HCT116 (cell line): ENCODE measurements at regions not wholly inside any gene's neighbourhood (a gene's known extent, or its start where the extent isn't known, plus 50 kb on each side); places are given as distances from the start of the nearest gene placed in this dataset.

Experiments
- ATAC-seq: fragments of 200-7000 bp; cut with Tn5 transposase; 2 replicates; pipeline ENCODE4 v1.9.1; 2020; ENCODE audit warnings: mild to moderate bottlenecking, moderate library complexity
- BruUV-seq: library from RNA; stranded (reverse); fragments of 400-500 nt; replicated peaks from 2 replicates; lab custom pipeline; 2021; lab: Mats Ljungman, UMichigan
- CTCF ChIA-PET: fragments of 300-600 bp; sonication (Branson Sonifier 250); formaldehyde crosslinking; loops from one replicate; lab custom pipeline; 2021; ENCODE audit warnings: antibody characterized with exemption; lab: Charles Lee
- POLR2A ChIA-PET: fragments of 300-600, 350-600 bp; sonication (Branson Sonifier 250); formaldehyde crosslinking; loops from one replicate; lab custom pipeline; 2021; ENCODE audit warnings: antibody characterized with exemption; lab: Charles Lee
- RAD21 ChIA-PET, 2 experiments: fragments of 300-600 bp; sonication (Branson Sonifier 250); formaldehyde crosslinking; loops; one replicate each; lab custom pipeline; 2023; ENCODE audit warnings: low total read pairs in 2 of 2; ENCODE audit not compliant: uncharacterized antibody in 2 of 2, unreplicated experiment in 2 of 2, low non-redundant PET in 1 of 2; lab: Charles Lee
- DNase-seq: peaks from one replicate; pipeline ENCODE4 v3.0.0-alpha.2; 2010; ENCODE audit warnings: low read depth, low spot score
- H2AFZ ChIP-seq: fragments of 200-600 bp; shearing (Covaris generic), sonication (generic); 2 replicates; pipeline ENCODE4 v1.6.1; 2017; ENCODE audit warnings: low read depth, mixed run types, mixed read lengths, antibody characterized with exemption, low read length; ENCODE audit not compliant: poor library complexity, severe bottlenecking
- H3K27ac ChIP-seq: 2 replicates; pipeline ENCODE4 v1.5.1; 2012; ENCODE audit warnings: low read depth, low read length
- H3K27me3 ChIP-seq: fragments of 200-600 bp; sonication (generic); 2 replicates; pipeline ENCODE4 v1.6.1; 2016; ENCODE audit warnings: mixed run types, low read length, mixed read lengths; ENCODE audit not compliant: insufficient read depth
- H3K36me3 ChIP-seq, 2 experiments: fragments of 200-500 bp in 1 of 2; fragments of 200-600 bp in 1 of 2; sonication (Bioruptor generic) in 1 of 2; sonication (generic) in 1 of 2; 2 replicates each; pipeline versions ENCODE4 v1.5.1 to v1.6.1; 2014 to 2016; ENCODE audit warnings: low read length in 2 of 2, inconsistent platforms in 1 of 2, mixed read lengths in 1 of 2, mixed run types in 1 of 2; ENCODE audit not compliant: insufficient read depth in 2 of 2, control insufficient read depth in 1 of 2
- H3K4me1 ChIP-seq, 2 experiments: fragments of 200-600 bp in 1 of 2; sonication (generic) in 1 of 2; 2 replicates each; pipeline versions ENCODE4 v1.5.1 to v1.6.1; 2012 to 2017; ENCODE audit warnings: low read length in 2 of 2, inconsistent platforms in 1 of 2, mild to moderate bottlenecking in 1 of 2, mixed read lengths in 1 of 2, mixed run types in 1 of 2, moderate library complexity in 1 of 2; ENCODE audit not compliant: insufficient read depth in 2 of 2, control insufficient read depth in 1 of 2
- H3K4me2 ChIP-seq: fragments of 200-600 bp; sonication (generic); 2 replicates; pipeline ENCODE4 v1.6.1; 2017; ENCODE audit warnings: mixed run types, low read length, mixed read lengths
- H3K4me3 ChIP-seq, 2 experiments: fragments of 200-600 bp in 1 of 2; sonication (generic) in 1 of 2; replicated peaks in 1 of 2; 2 replicates each; pipeline ENCODE4 v1.5.1; 2011 to 2016; ENCODE audit warnings: low read length in 2 of 2, control low read depth in 1 of 2, low read depth in 1 of 2, mild to moderate bottlenecking in 1 of 2, mixed read lengths in 1 of 2, mixed run types in 1 of 2
- H3K79me2 ChIP-seq: fragments of 200-600 bp; sonication (generic); 2 replicates; pipeline ENCODE4 v1.6.1; 2017; ENCODE audit warnings: mild to moderate bottlenecking, mixed run types, low read length, moderate library complexity, mixed read lengths; ENCODE audit not compliant: insufficient read depth
- H3K9ac ChIP-seq: fragments of 200-600 bp; sonication (generic); 2 replicates; pipeline ENCODE4 v1.6.1; 2016; ENCODE audit warnings: low read length, mixed read lengths
- H3K9me2 ChIP-seq: fragments of 200-600 bp; sonication (generic), shearing (Covaris generic); 2 replicates; pipeline ENCODE4 v1.6.1; 2017; ENCODE audit warnings: mixed run types, mild to moderate bottlenecking, moderate library complexity; ENCODE audit not compliant: insufficient read depth
- H3K9me3 ChIP-seq, 2 experiments: fragments of 200-500 bp in 1 of 2; fragments of 200-600 bp in 1 of 2; sonication (Bioruptor generic) in 1 of 2; sonication (generic) in 1 of 2; 2 replicates each; pipeline ENCODE4 v1.6.1; 2014 to 2017; ENCODE audit warnings: low read length in 2 of 2, mixed read lengths in 2 of 2, inconsistent platforms in 1 of 2, low read depth in 1 of 2, mild to moderate bottlenecking in 1 of 2, mixed run types in 1 of 2, moderate library complexity in 1 of 2; ENCODE audit not compliant: control insufficient read depth in 1 of 2, insufficient read depth in 1 of 2
- H4K20me1 ChIP-seq: fragments of 200-600 bp; sonication (generic), shearing (Covaris generic); 2 replicates; pipeline ENCODE4 v1.6.1; 2017; ENCODE audit warnings: mixed run types, mild to moderate bottlenecking, moderate library complexity; ENCODE audit not compliant: insufficient read depth
- CBX3 ChIP-seq: IDR thresholded peaks from 2 replicates; pipeline ENCODE4 v1.6.1; 2012; ENCODE audit warnings: low read depth
- EZH2 ChIP-seq: fragments of 200-600 bp; sonication (generic); IDR thresholded peaks from 2 replicates; pipeline ENCODE4 v1.6.1; 2017; ENCODE audit warnings: antibody characterized with exemption, mixed run types
- FOSL1 ChIP-seq: IDR thresholded peaks from 2 replicates; pipeline ENCODE4 v1.6.1; 2012; ENCODE audit warnings: low read depth
- POLR2A ChIP-seq: IDR thresholded peaks from 2 replicates; pipeline ENCODE4 v1.7.0; 2011; ENCODE audit warnings: borderline replicate concordance; ENCODE audit not compliant: insufficient read depth, insufficient read length; ENCODE audit errors: extremely low read depth
- SIN3A ChIP-seq: IDR thresholded peaks from 2 replicates; pipeline ENCODE4 v1.6.1; 2012; ENCODE audit warnings: low read depth
- SP1 ChIP-seq: IDR thresholded peaks from 2 replicates; pipeline ENCODE4 v1.6.1; 2012; ENCODE audit warnings: low read depth
- SRF ChIP-seq: IDR thresholded peaks from 2 replicates; pipeline ENCODE4 v1.6.1; 2012; ENCODE audit warnings: low read depth
- ZFX ChIP-seq: fragments of 450-650 bp; IDR thresholded peaks from 2 replicates; pipeline ENCODE4 v1.6.1; 2017
- intact Hi-C: fragments of 100-400 bp; cut with micrococcal nuclease; formaldehyde crosslinking; loops from 2 replicates; pipeline ENCODE4 v1.10.0; 2022
- TF ChIP-seq, protein P1 (sequence below), 3 experiments: fragments of 200-600 bp in 1 of 3; sonication (generic) in 1 of 3; IDR thresholded peaks in 2 of 3; conservative IDR thresholded peaks in 1 of 3; 2 replicates each; pipeline ENCODE4 v1.5.1; 2012 to 2017; ENCODE audit warnings: low read depth in 2 of 3, low read length in 2 of 3, antibody characterized with exemption in 1 of 3, borderline replicate concordance in 1 of 3, control low read depth in 1 of 3, mild to moderate bottlenecking in 1 of 3, mixed read lengths in 1 of 3, mixed run types in 1 of 3, moderate library complexity in 1 of 3; ENCODE audit not compliant: insufficient read depth in 1 of 3
- TF ChIP-seq, protein P2 (sequence below): IDR thresholded peaks from 2 replicates; pipeline ENCODE4 v1.6.1; 2012; ENCODE audit warnings: low read depth

DNA sequence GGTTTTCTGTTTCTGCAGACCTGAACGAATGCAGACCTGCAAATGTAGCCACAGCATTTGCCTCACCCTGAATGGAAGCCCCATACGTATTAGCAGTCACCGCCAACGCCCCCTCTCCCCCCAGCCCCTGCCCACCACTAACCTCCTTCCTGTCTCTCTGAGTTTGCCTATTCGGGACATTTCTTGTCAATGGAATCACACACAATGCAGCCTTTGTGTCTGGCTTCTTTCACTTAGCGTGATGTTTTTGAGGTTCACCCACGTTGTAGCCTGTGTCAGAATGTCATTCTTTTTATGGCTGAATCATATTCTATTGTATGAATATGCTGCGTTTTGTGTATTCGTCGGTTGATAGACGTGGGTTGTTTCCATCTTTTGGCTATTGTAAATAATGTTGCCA, 178.6 kb downstream of the AACS start (continued):
- TF ChIP-seq, protein P1, sequence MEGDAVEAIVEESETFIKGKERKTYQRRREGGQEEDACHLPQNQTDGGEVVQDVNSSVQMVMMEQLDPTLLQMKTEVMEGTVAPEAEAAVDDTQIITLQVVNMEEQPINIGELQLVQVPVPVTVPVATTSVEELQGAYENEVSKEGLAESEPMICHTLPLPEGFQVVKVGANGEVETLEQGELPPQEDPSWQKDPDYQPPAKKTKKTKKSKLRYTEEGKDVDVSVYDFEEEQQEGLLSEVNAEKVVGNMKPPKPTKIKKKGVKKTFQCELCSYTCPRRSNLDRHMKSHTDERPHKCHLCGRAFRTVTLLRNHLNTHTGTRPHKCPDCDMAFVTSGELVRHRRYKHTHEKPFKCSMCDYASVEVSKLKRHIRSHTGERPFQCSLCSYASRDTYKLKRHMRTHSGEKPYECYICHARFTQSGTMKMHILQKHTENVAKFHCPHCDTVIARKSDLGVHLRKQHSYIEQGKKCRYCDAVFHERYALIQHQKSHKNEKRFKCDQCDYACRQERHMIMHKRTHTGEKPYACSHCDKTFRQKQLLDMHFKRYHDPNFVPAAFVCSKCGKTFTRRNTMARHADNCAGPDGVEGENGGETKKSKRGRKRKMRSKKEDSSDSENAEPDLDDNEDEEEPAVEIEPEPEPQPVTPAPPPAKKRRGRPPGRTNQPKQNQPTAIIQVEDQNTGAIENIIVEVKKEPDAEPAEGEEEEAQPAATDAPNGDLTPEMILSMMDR (IDR thresholded peaks at IDR 0.05 in 2 of 3, conservative IDR thresholded peaks at IDR 0.05 in 1 of 3; ENCODE audit: borderline replicate concordance in 1 of 3, insufficient read depth in 1 of 3, low read depth in 2 of 3, low read length in 2 of 3): no peak
- TF ChIP-seq SP1 (no peak), FOSL1 (no peak), SRF (no peak), CBX3 (no peak)

DNA sequence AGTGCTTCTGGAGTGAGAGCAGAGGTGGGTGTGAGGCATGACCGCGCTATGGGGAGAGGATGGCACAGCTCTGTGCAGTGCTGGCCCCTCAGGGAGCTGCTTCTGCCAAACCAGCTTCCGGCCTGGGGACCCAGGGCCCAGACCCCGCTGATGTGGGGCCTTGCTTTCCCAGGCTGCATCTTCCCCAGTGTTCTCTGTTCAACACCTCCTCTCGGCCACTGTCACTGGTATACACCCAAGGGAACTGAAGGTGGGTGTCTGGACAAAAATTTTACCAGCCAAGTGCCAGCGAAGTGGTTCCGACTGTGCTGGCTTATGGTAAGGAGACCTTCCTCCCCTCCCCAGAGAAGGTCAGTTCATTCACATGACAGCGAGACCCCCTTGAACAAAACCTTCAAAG, 179.1 kb downstream of the AACS start:
- ChIA-PET POLR2A (no interaction called here), RAD21 (no interaction called here), CTCF (no interaction called here)
- no peak overlapping the region for H2AFZ ChIP-seq
- ATAC-seq: no peak
- H3K9me3 ChIP-seq: no peaks in the 10 kb centered on the region
- no peak overlapping the region for H3K4me3 ChIP-seq
- no peaks in the 10 kb centered on the region for H3K36me3 ChIP-seq
- H3K27ac ChIP-seq: no peak overlapping the region
- no peak overlapping the region for H3K4me2 ChIP-seq
- TF ChIP-seq FOSL1: no peak
- TF ChIP-seq, protein P2, sequence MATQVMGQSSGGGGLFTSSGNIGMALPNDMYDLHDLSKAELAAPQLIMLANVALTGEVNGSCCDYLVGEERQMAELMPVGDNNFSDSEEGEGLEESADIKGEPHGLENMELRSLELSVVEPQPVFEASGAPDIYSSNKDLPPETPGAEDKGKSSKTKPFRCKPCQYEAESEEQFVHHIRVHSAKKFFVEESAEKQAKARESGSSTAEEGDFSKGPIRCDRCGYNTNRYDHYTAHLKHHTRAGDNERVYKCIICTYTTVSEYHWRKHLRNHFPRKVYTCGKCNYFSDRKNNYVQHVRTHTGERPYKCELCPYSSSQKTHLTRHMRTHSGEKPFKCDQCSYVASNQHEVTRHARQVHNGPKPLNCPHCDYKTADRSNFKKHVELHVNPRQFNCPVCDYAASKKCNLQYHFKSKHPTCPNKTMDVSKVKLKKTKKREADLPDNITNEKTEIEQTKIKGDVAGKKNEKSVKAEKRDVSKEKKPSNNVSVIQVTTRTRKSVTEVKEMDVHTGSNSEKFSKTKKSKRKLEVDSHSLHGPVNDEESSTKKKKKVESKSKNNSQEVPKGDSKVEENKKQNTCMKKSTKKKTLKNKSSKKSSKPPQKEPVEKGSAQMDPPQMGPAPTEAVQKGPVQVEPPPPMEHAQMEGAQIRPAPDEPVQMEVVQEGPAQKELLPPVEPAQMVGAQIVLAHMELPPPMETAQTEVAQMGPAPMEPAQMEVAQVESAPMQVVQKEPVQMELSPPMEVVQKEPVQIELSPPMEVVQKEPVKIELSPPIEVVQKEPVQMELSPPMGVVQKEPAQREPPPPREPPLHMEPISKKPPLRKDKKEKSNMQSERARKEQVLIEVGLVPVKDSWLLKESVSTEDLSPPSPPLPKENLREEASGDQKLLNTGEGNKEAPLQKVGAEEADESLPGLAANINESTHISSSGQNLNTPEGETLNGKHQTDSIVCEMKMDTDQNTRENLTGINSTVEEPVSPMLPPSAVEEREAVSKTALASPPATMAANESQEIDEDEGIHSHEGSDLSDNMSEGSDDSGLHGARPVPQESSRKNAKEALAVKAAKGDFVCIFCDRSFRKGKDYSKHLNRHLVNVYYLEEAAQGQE: no peak
- TF ChIP-seq ZFX: no peak
- TF ChIP-seq POLR2A: no peak
- no peak for TF ChIP-seq SIN3A
- TF ChIP-seq EZH2: no peak
- no peaks in the 10 kb centered on the region for H3K9me2 ChIP-seq
- H4K20me1 ChIP-seq: no peaks in the 10 kb centered on the region
- H3K27me3 ChIP-seq: peaks cover 54% of the 10 kb centered on the region
- no peaks in the 10 kb centered on the region for H3K4me1 ChIP-seq
- intact Hi-C loops: no loop called here
- H3K79me2 ChIP-seq: no peaks in the 10 kb centered on the region
- no peak overlapping the region for H3K9ac ChIP-seq
- DNase-seq: no peak
- no TSS peak for BruUV-seq
